ENCODE measurements at regions not wholly inside any gene's neighbourhood (a gene's known extent, or its start where the extent isn't known, plus 50 kb on each side); places are given as distances from the start of the nearest gene placed in this dataset.
"Not testable (repeated sequence)": the region's sequence is repeated elsewhere in the genome, so short reads cannot be mapped to it uniquely, and the experiment has no call there.

DNA sequence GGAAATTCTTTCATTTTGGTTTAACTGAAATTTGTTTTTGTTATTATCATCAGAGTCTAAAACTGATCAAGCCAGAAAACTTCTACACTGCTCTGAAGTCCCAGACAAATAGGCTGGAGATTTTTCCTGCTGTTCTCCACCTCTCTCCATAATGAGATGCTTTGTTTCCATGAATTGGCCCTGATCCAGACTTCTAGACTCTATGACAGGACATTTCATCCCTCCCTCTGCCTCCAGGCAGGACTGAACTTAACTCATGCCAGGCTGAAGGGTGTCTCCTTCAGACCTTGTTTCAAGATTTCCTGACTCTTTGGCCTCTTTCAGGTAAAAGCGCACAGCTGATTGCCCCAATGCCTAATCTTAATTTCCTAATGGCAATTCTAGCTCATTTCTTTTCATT lies 69.1 kb upstream of the HOXC13 start:
- Histone ChIP-seq H2AFZ (no peak overlapping the region), H3K36me3 (replicated peaks; ENCODE audit: insufficient read depth, low read depth) (no peaks in the 10 kb centered on the region), H3K27ac (no peak overlapping the region), H4K20me1 (ENCODE audit: insufficient read depth, poor library complexity, severe bottlenecking) (no peaks in the 10 kb centered on the region), H3K79me2 (no peaks in the 10 kb centered on the region), H3K4me3 (no peak overlapping the region), H3K27me3 (peaks cover 31% of the 10 kb centered on the region), H3K9me3 (ENCODE audit: low read depth) (no peaks in the 10 kb centered on the region), H3K9me2 (replicated peaks; ENCODE audit: insufficient read depth) (no peaks in the 10 kb centered on the region), H3K4me2 (no peak overlapping the region), H3K4me1 (ENCODE audit: insufficient read depth) (no peaks in the 10 kb centered on the region)
- DNase-seq (ENCODE audit: low spot score): no peak
- WGBS (ENCODE audit: low lambda C conversion rate, missing lambda C conversion rate): 97% methylated on average over 1 of the region's 1 CpG
- TF ChIP-seq CTCF (IDR thresholded peaks at IDR 0.05; ENCODE audit: poor library complexity) (no peak), EZH2 (IDR thresholded peaks at IDR 0.05; ENCODE audit: borderline replicate concordance) (no peak), EZH2phosphoT487 (IDR thresholded peaks at IDR 0.05; ENCODE audit: low read depth, severe bottlenecking, unreplicated experiment) (no peak)

DNA sequence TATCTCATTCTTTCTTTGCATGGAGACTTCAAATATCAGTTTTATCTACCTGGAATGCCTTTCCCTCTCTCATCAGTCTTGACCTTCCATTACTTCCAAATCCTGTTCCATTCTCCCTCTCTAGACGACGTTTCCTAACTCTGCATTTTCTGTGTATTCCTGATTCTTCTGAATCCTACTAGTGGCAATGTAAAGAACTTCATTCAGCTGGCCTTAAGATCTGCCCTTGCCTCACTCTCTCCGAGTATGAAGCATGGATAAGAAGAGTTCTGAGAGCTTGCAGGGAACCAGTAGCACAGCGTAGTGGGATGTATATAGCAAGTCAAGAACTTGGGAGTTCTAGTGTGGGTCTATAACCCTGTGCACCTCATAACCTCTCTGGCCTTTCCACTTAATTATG lies 68.5 kb upstream of the HOXC13 start:
- Histone ChIP-seq H3K27me3 (peaks cover 25% of the 10 kb centered on the region), H3K36me3 (replicated peaks; ENCODE audit: insufficient read depth, low read depth) (no peaks in the 10 kb centered on the region), H2AFZ (no peak overlapping the region), H3K4me1 (ENCODE audit: insufficient read depth) (no peaks in the 10 kb centered on the region), H3K4me3 (no peak overlapping the region), H4K20me1 (ENCODE audit: insufficient read depth, poor library complexity, severe bottlenecking) (no peaks in the 10 kb centered on the region), H3K9me2 (replicated peaks; ENCODE audit: insufficient read depth) (no peaks in the 10 kb centered on the region), H3K27ac (no peak overlapping the region), H3K4me2 (no peak overlapping the region), H3K9me3 (ENCODE audit: low read depth) (no peaks in the 10 kb centered on the region), H3K79me2 (no peaks in the 10 kb centered on the region)
- 73% methylated on average over 4 of the region's 4 CpGs for WGBS (ENCODE audit: low lambda C conversion rate, missing lambda C conversion rate)
- TF ChIP-seq CTCF (IDR thresholded peaks at IDR 0.05; ENCODE audit: poor library complexity) (no peak), EZH2phosphoT487 (IDR thresholded peaks at IDR 0.05; ENCODE audit: low read depth, severe bottlenecking, unreplicated experiment) (no peak), EZH2 (IDR thresholded peaks at IDR 0.05; ENCODE audit: borderline replicate concordance) (no peak)
- no peak for DNase-seq (ENCODE audit: low spot score)

DNA sequence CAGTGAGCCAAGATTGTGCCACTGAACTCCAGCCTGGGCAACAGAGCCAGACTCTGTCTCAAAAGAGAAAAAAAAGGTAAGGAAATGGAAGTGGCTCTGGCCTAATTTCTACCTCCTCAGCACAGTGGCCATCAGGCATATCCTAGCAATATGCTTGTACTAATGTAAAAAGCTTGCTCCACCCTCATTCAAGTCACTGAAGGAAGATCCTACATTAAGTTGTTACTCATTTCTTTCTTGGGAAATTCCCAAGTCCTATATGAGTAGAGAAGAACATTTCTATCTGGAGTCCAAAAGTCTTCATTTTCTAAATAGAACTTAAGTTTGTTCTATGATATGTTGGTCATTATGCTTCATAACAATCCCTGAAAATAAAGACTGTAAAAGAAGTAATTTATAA lies 67.3 kb upstream of the HOXC13 start:
- no peaks in the 10 kb centered on the region for H3K9me2 ChIP-seq (replicated peaks; ENCODE audit: insufficient read depth)
- no peaks in the 10 kb centered on the region for H3K9me3 ChIP-seq (ENCODE audit: low read depth)
- H3K4me1 ChIP-seq (ENCODE audit: insufficient read depth): no peaks in the 10 kb centered on the region
- no peak overlapping the region for H3K27ac ChIP-seq
- no peak overlapping the region for H3K4me3 ChIP-seq
- no peaks in the 10 kb centered on the region for H3K79me2 ChIP-seq
- peaks cover 17% of the 10 kb centered on the region for H3K27me3 ChIP-seq
- no peaks in the 10 kb centered on the region for H4K20me1 ChIP-seq (ENCODE audit: insufficient read depth, poor library complexity, severe bottlenecking)
- H3K36me3 ChIP-seq (replicated peaks; ENCODE audit: insufficient read depth, low read depth): no peaks in the 10 kb centered on the region
- TF ChIP-seq EZH2phosphoT487 (IDR thresholded peaks at IDR 0.05; ENCODE audit: low read depth, severe bottlenecking, unreplicated experiment): no peak
- TF ChIP-seq CTCF (IDR thresholded peaks at IDR 0.05; ENCODE audit: poor library complexity): no peak
- TF ChIP-seq EZH2 (IDR thresholded peaks at IDR 0.05; ENCODE audit: borderline replicate concordance): no peak
- no peak overlapping the region for H3K4me2 ChIP-seq
- no peak overlapping the region for H2AFZ ChIP-seq
- no peak for DNase-seq (ENCODE audit: low spot score)

DNA sequence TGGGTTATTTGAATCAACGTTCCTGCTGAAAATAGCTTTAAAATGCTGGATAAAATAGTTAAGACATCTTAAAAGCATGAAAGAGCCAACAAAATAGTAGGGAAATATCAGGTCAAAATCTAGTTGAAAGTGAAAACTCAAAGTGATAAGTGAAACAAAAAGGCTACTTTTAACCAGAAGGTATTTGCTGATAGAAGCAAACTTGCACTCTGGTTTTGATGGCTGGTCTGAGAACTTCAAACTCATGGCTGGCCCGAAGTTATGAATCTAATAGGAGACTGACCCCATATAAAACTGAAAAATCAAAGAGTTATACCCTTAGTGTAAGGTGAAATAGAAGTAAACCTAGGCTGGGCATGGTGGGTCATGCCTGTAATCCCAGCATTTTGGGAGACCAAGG lies 66.3 kb upstream of the HOXC13 start:
- Histone ChIP-seq H3K4me3 (no peak overlapping the region), H3K4me1 (ENCODE audit: insufficient read depth) (no peaks in the 10 kb centered on the region), H3K36me3 (replicated peaks; ENCODE audit: insufficient read depth, low read depth) (no peaks in the 10 kb centered on the region), H3K27ac (no peak overlapping the region), H2AFZ (no peak overlapping the region), H3K4me2 (no peak overlapping the region), H3K9me3 (ENCODE audit: low read depth) (no peaks in the 10 kb centered on the region), H3K9me2 (replicated peaks; ENCODE audit: insufficient read depth) (no peaks in the 10 kb centered on the region), H4K20me1 (ENCODE audit: insufficient read depth, poor library complexity, severe bottlenecking) (no peaks in the 10 kb centered on the region), H3K27me3 (peaks cover 15% of the 10 kb centered on the region), H3K79me2 (no peaks in the 10 kb centered on the region)
- no peak for DNase-seq (ENCODE audit: low spot score)
- TF ChIP-seq EZH2phosphoT487 (IDR thresholded peaks at IDR 0.05; ENCODE audit: low read depth, severe bottlenecking, unreplicated experiment) (no peak), CTCF (IDR thresholded peaks at IDR 0.05; ENCODE audit: poor library complexity) (no peak), EZH2 (IDR thresholded peaks at IDR 0.05; ENCODE audit: borderline replicate concordance) (no peak)
- 76% methylated on average over 2 of the region's 2 CpGs for WGBS (ENCODE audit: low lambda C conversion rate, missing lambda C conversion rate)

- 87% methylated on average over 3 of the region's 3 CpGs for WGBS (ENCODE audit: low lambda C conversion rate, missing lambda C conversion rate)
- H3K4me2 ChIP-seq; DNase-seq (ENCODE audit: low spot score): not testable (repeated sequence)
Observed at GRCh38 chr12:53877961-53878360, 60.7 kb upstream of the HOXC13 start.

More at GRCh38 chr12:53877961-53878360, 60.7 kb upstream of the HOXC13 start:
- H4K20me1 ChIP-seq (ENCODE audit: insufficient read depth, poor library complexity, severe bottlenecking); H2AFZ ChIP-seq; H3K79me2 ChIP-seq; H3K9me2 ChIP-seq (replicated peaks; ENCODE audit: insufficient read depth); H3K36me3 ChIP-seq (replicated peaks; ENCODE audit: insufficient read depth, low read depth); H3K27ac ChIP-seq; H3K4me1 ChIP-seq (ENCODE audit: insufficient read depth); H3K4me3 ChIP-seq; H3K9me3 ChIP-seq (ENCODE audit: low read depth): not testable (repeated sequence)
- peaks cover 17% of the 10 kb centered on the region for H3K27me3 ChIP-seq
